Activated naive CD4-positive, alpha-beta T cell treated with anti-CD3 and anti-CD28 coated beads, Interleukin-2, amount 10 ng/mL, durations not matched to agents 7 days and 5 days (primary cell): ENCODE measurements at regions not wholly inside any gene's neighbourhood (a gene's known extent, or its start where the extent isn't known, plus 50 kb on each side); places are given as distances from the start of the nearest gene placed in this dataset.

ENCODE experiments used
- CTCF ChIA-PET: fragments of 350-600 bp; sonication (Branson Sonifier 250); formaldehyde crosslinking; loops from one replicate; lab custom pipeline; 2021; ENCODE audit warnings: antibody characterized with exemption; lab: Charles Lee
- DNase-seq: peaks from one replicate; pipeline ENCODE4 v3.0.0-alpha.2; 2020
- H3K27ac Mint-ChIP-seq: one replicate; pipeline ENCODE4 v1.8.0; 2021; ENCODE audit warnings: mild to moderate bottlenecking, moderate library complexity, mixed read lengths
- H3K27me3 Mint-ChIP-seq: one replicate; pipeline ENCODE4 v1.8.0; 2021; ENCODE audit warnings: mild to moderate bottlenecking, mixed read lengths
- H3K36me3 Mint-ChIP-seq: one replicate; pipeline ENCODE4 v1.8.0; 2021; ENCODE audit warnings: mixed read lengths
- H3K4me1 Mint-ChIP-seq: one replicate; pipeline ENCODE4 v1.8.0; 2021; ENCODE audit warnings: mixed read lengths
- H3K4me3 Mint-ChIP-seq: one replicate; pipeline ENCODE4 v1.8.0; 2021; ENCODE audit warnings: mild to moderate bottlenecking, moderate library complexity, mixed read lengths
- H3K9me3 Mint-ChIP-seq: one replicate; pipeline ENCODE4 v1.8.0; 2021; ENCODE audit warnings: mixed read lengths

- no peak for DNase-seq
- H3K27me3 Mint-ChIP-seq: no peaks in the 10 kb centered on the region
- no peak overlapping the region for H3K4me3 Mint-ChIP-seq
- H3K27ac Mint-ChIP-seq: no peak overlapping the region
- H3K36me3 Mint-ChIP-seq: no peaks in the 10 kb centered on the region
- no peaks in the 10 kb centered on the region for H3K4me1 Mint-ChIP-seq
- CTCF ChIA-PET: no interaction called here
- H3K9me3 Mint-ChIP-seq: peaks cover 25% of the 10 kb centered on the region
These were observed 271.4 kb upstream of the TBX18 start for GRCh38 chr6:85035766-85036165.

DNA sequence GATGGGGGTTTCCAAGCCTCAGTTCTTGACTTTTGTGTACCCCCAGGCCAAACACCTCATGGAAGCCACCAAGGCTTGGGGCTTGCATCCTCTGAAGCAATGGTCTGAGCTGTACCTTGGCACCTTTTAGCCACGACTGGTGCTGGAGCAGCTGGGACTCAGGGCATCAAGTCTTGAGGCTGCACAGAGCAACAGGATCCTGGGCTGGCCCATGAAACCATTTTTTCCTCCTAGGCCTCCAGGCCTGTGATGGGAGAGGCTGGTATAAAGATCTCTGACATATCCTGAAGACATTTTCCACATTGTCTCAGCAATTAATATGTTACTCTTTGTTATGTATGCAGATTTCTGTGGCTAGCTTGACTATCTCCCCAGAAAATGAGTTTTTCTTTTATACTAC lies 269.1 kb upstream of the TBX18 start:
- CTCF ChIA-PET: no interaction called here
- Mint-ChIP-seq H3K4me3 (no peak overlapping the region), H3K27ac (no peak overlapping the region)

GRCh38 chr6:85026021-85026420 lies 261.6 kb upstream of the TBX18 start:
- H3K4me3 Mint-ChIP-seq: no peak overlapping the region
- H3K4me1 Mint-ChIP-seq: no peaks in the 10 kb centered on the region
- DNase-seq: no peak
- no peak overlapping the region for H3K27ac Mint-ChIP-seq
- no peaks in the 10 kb centered on the region for H3K27me3 Mint-ChIP-seq
- CTCF ChIA-PET: no interaction called here
- no peaks in the 10 kb centered on the region for H3K9me3 Mint-ChIP-seq
- no peaks in the 10 kb centered on the region for H3K36me3 Mint-ChIP-seq

More for the DNA sequence above, 269.1 kb upstream of the TBX18 start:
- Mint-ChIP-seq H3K4me1 (no peaks in the 10 kb centered on the region), H3K36me3 (no peaks in the 10 kb centered on the region), H3K27me3 (no peaks in the 10 kb centered on the region), H3K9me3 (peaks cover 25% of the 10 kb centered on the region)
- DNase-seq: no peak

- no peaks in the 10 kb centered on the region for H3K27me3 Mint-ChIP-seq
- DNase-seq: no peak
- no peak overlapping the region for H3K27ac Mint-ChIP-seq
- no peak overlapping the region for H3K4me3 Mint-ChIP-seq
- no peaks in the 10 kb centered on the region for H3K4me1 Mint-ChIP-seq
- CTCF ChIA-PET: no interaction called here
- H3K36me3 Mint-ChIP-seq: no peaks in the 10 kb centered on the region
- H3K9me3 Mint-ChIP-seq: no peaks in the 10 kb centered on the region
These were observed 259.3 kb upstream of the TBX18 start for GRCh38 chr6:85023721-85024120.

DNA sequence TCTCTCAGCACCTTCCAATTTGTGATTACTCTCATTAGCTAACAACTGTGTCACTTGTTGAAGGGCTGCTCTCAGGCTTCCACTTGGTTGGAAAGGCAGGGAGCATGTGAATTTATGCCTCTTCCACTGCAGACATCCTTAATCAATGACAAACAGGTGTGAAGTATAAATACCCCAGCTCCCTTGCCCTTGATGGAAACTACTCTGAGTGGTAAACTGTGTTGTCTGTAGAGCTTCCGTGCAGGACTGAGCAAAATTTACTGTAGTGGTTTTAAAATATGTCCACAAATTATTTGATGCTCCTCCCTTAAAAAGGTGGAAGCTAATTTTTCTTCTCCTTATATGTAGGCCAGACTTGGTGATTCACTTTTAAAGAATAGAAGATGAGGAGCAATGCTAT lies 253.0 kb upstream of the TBX18 start:
- Mint-ChIP-seq H3K27ac (no peak overlapping the region), H3K27me3 (no peaks in the 10 kb centered on the region), H3K4me3 (no peak overlapping the region), H3K4me1 (no peaks in the 10 kb centered on the region), H3K36me3 (no peaks in the 10 kb centered on the region), H3K9me3 (peaks cover 3% of the 10 kb centered on the region)
- CTCF ChIA-PET: no interaction called here
- no peak for DNase-seq

DNA sequence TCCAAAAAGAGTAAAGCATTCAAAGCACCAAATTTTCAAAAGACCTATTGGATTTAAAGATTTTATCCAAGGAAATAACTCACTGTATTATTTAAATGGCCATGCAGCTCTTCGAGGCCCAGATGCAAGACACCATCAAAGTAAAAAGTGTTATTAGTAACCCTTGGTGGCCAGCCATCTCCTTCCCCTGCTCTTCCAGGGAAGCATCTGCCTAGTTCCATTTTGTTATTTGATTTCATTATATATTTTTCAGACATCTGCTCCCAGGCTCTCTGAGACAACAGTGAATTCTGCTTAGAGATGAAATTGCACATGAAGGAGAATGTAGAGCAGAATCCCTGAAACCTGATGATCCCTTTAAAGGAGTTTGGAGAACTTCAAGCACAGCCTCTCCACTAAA lies 252.3 kb upstream of the TBX18 start:
- Mint-ChIP-seq H3K4me1 (no peaks in the 10 kb centered on the region), H3K36me3 (no peaks in the 10 kb centered on the region), H3K27ac (no peak overlapping the region), H3K9me3 (peaks cover 3% of the 10 kb centered on the region), H3K27me3 (no peaks in the 10 kb centered on the region), H3K4me3 (no peak overlapping the region)
- DNase-seq: no peak
- CTCF ChIA-PET: no interaction called here

GRCh38 chr6:85015396-85015990 lies 251.1 kb upstream of the TBX18 start:
- H3K36me3 Mint-ChIP-seq: no peaks in the 10 kb centered on the region
- no peaks in the 10 kb centered on the region for H3K4me1 Mint-ChIP-seq
- no peak overlapping the region for H3K4me3 Mint-ChIP-seq
- DNase-seq: peak; percentile 21
- H3K9me3 Mint-ChIP-seq: peaks cover 3% of the 10 kb centered on the region
- H3K27me3 Mint-ChIP-seq: no peaks in the 10 kb centered on the region
- CTCF ChIA-PET: no interaction called here
- no peak overlapping the region for H3K27ac Mint-ChIP-seq

DNA sequence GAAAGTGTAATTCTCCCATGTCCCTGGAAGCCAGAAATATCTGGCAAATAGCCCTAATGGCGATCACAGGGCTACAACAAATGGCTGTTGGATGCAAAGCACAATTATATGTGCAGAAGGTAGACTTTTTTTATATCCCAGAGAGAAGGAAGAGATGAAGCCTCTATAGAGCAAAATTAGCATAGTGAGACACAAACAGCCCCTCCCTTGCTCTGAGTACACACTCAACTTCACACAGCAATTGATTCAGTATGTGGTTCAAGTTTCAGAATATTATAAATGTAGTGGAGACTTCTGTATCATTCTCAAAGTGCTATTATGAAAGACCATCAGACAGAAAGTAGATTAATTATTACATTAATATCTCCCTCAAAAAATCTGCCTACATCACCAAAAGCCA lies 246.5 kb upstream of the TBX18 start:
- Mint-ChIP-seq H3K36me3 (no peaks in the 10 kb centered on the region), H3K27me3 (no peaks in the 10 kb centered on the region), H3K27ac (no peak overlapping the region), H3K4me3 (no peak overlapping the region), H3K9me3 (peaks cover 3% of the 10 kb centered on the region), H3K4me1 (no peaks in the 10 kb centered on the region)
- DNase-seq: no peak
- CTCF ChIA-PET: no interaction called here

- Mint-ChIP-seq H3K4me1 (no peaks in the 10 kb centered on the region), H3K4me3 (no peak overlapping the region), H3K9me3 (peaks cover under 1% of the 10 kb centered on the region), H3K36me3 (no peaks in the 10 kb centered on the region), H3K27me3 (peaks cover 4% of the 10 kb centered on the region), H3K27ac (no peak overlapping the region)
- no peak for DNase-seq
- CTCF ChIA-PET: no interaction called here
These were observed 244.1 kb upstream of the TBX18 start for GRCh38 chr6:85008296-85009009.

DNA sequence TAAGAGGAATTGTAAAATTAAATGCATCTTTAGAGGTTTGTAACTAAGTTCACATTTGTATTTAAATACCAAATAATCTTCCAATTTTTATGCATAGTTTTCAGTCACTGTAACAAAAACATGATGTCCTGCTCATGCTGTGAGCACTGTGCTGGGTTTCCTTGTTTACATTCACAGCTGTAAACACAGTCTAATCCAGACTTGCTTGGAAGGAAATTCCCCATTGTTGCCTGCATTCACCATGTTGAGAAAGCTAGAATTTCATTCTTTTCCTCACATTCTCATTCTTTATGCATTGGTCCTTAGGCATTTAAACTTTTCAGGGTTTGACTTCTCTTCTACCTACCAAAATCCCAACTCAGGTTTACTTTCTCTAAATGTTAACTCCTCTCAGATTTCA lies 242.0 kb upstream of the TBX18 start:
- no peaks in the 10 kb centered on the region for H3K36me3 Mint-ChIP-seq
- no peaks in the 10 kb centered on the region for H3K9me3 Mint-ChIP-seq
- H3K4me1 Mint-ChIP-seq: no peaks in the 10 kb centered on the region
- H3K27ac Mint-ChIP-seq: no peak overlapping the region
- peaks cover 4% of the 10 kb centered on the region for H3K27me3 Mint-ChIP-seq
- no peak overlapping the region for H3K4me3 Mint-ChIP-seq
- CTCF ChIA-PET: no interaction called here
- no peak for DNase-seq

- Mint-ChIP-seq H3K4me3 (no peak overlapping the region), H3K4me1 (no peaks in the 10 kb centered on the region), H3K9me3 (no peaks in the 10 kb centered on the region), H3K27ac (no peak overlapping the region), H3K36me3 (no peaks in the 10 kb centered on the region), H3K27me3 (peaks cover 4% of the 10 kb centered on the region)
- no peak for DNase-seq
- CTCF ChIA-PET: no interaction called here
These were observed 241.1 kb upstream of the TBX18 start for GRCh38 chr6:85005494-85005893.

GRCh38 chr6:85004361-85004995 lies 240.1 kb upstream of the TBX18 start:
- no peak for DNase-seq
- H3K27me3 Mint-ChIP-seq: peaks cover 4% of the 10 kb centered on the region
- no peak overlapping the region for H3K4me3 Mint-ChIP-seq
- no peaks in the 10 kb centered on the region for H3K36me3 Mint-ChIP-seq
- H3K9me3 Mint-ChIP-seq: no peaks in the 10 kb centered on the region
- CTCF ChIA-PET: no interaction called here
- H3K27ac Mint-ChIP-seq: no peak overlapping the region
- H3K4me1 Mint-ChIP-seq: no peaks in the 10 kb centered on the region

DNA sequence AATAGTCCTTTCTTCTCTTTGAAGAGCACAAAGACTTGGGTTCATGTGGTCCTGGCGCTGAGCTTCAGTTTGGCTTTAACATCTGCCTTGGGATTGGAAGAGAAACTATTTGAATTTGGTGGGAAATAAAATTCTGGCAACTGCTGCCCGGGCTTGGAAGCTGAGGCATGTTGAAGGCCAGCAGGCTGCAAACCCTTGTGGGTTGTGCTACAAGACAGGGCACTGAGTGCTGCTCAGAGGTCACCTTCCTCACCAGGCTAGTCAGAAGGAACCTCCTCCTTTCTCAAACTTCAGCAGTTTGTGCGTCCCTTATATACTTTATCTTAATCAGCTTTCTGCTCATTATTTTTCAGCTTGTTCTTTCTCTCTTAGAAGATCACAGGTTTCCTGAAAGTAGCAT lies 238.4 kb upstream of the TBX18 start:
- H3K27me3 Mint-ChIP-seq: peaks cover 4% of the 10 kb centered on the region
- no peak overlapping the region for H3K27ac Mint-ChIP-seq
- H3K9me3 Mint-ChIP-seq: no peaks in the 10 kb centered on the region
- H3K4me1 Mint-ChIP-seq: no peaks in the 10 kb centered on the region
- H3K4me3 Mint-ChIP-seq: no peak overlapping the region
- no peaks in the 10 kb centered on the region for H3K36me3 Mint-ChIP-seq
- CTCF ChIA-PET: no interaction called here
- no peak for DNase-seq

DNA sequence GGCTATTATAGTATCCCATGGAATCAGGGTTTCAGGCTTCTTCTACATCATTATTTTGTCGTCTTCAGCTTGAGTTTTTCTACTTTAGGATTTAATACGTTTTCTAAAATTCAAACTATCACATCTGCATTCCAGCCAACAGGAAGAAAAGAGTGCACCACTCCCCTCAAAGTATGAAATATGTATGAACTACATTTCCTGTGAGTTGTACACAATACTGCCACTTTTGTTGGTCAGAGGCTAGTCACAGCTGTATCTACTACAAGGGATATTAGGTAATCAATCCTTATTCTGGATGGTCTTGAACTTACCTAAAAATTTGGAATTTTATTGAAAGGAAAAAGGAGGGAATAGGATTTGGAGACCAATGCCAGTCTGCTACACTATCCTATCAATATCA lies 235.6 kb upstream of the TBX18 start:
- Mint-ChIP-seq H3K4me3 (no peak overlapping the region), H3K9me3 (peaks cover 3% of the 10 kb centered on the region), H3K4me1 (no peaks in the 10 kb centered on the region), H3K36me3 (no peaks in the 10 kb centered on the region), H3K27ac (no peak overlapping the region), H3K27me3 (no peaks in the 10 kb centered on the region)
- no peak for DNase-seq
- CTCF ChIA-PET: no interaction called here

DNA sequence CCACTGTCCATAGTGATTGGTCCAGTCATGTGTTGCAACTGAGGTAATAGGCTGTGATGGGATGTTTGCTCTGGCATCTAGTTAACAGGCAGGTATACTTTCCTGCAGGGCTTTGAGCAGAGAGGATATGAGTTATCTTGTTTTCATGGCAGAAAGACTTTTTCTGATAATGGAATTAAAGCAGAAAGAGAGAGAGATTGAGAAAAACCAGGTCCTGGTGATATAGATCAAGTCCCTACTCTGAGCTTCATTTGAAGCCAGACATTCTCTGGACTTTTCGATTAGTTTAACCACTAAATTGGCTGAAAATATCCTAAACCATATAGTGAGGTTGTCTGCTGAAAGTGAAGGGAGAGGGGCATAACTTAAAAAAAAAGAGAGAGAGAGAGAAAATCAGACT lies 233.8 kb upstream of the TBX18 start:
- H3K36me3 Mint-ChIP-seq: no peaks in the 10 kb centered on the region
- DNase-seq: no peak
- H3K27me3 Mint-ChIP-seq: no peaks in the 10 kb centered on the region
- no peaks in the 10 kb centered on the region for H3K4me1 Mint-ChIP-seq
- no peak overlapping the region for H3K27ac Mint-ChIP-seq
- CTCF ChIA-PET: interaction anchor here (0.6 kb wide), 1 partner anchor 24 kb away, joined by 3 read pairs; no protein-coding TSS in a partner anchor
- peaks cover 4% of the 10 kb centered on the region for H3K9me3 Mint-ChIP-seq
- H3K4me3 Mint-ChIP-seq: no peak overlapping the region
